H9 (cell line): ENCODE measurements at regions not wholly inside any gene's neighbourhood (a gene's known extent, or its start where the extent isn't known, plus 50 kb on each side); places are given as distances from the start of the nearest gene placed in this dataset.

Experiments
- DNase-seq: peaks from one replicate; pipeline ENCODE4 v3.0.0-alpha.2; 2017
- H2AFZ ChIP-seq: one replicate; pipeline ENCODE4 v1.6.1; 2013; ENCODE audit warnings: mild to moderate bottlenecking, low read length, control low read depth, moderate library complexity
- H2AK5ac ChIP-seq: 2 replicates; pipeline ENCODE4 v1.6.1; 2013; ENCODE audit warnings: low read length, control low read depth, mixed read lengths; ENCODE audit not compliant: insufficient read length
- H2BK120ac ChIP-seq: one replicate; pipeline ENCODE4 v1.6.1; 2013; ENCODE audit warnings: low read depth, mild to moderate bottlenecking, low read length, control low read depth, inconsistent platforms; ENCODE audit not compliant: poor library complexity, severe bottlenecking
- H2BK12ac ChIP-seq: 2 replicates; pipeline ENCODE4 v1.6.1; 2013; ENCODE audit warnings: low read length, control low read depth, mixed read lengths, low read depth; ENCODE audit not compliant: insufficient read length
- H2BK15ac ChIP-seq: 2 replicates; pipeline ENCODE4 v1.6.1; 2013; ENCODE audit warnings: low read depth, low read length, control low read depth
- H2BK20ac ChIP-seq: one replicate; pipeline ENCODE4 v1.6.1; 2013; ENCODE audit warnings: low read depth, mild to moderate bottlenecking, low read length, control low read depth, inconsistent platforms; ENCODE audit not compliant: poor library complexity, severe bottlenecking
- H2BK5ac ChIP-seq: 2 replicates; pipeline ENCODE4 v1.6.1; 2013; ENCODE audit warnings: low read length, control low read depth, mixed read lengths; ENCODE audit not compliant: insufficient read length
- H3K14ac ChIP-seq: 2 replicates; pipeline ENCODE4 v1.6.1; 2013; ENCODE audit warnings: low read length, control low read depth; ENCODE audit not compliant: insufficient read depth
- H3K18ac ChIP-seq: 2 replicates; pipeline ENCODE4 v1.6.1; 2013; ENCODE audit warnings: low read depth, mild to moderate bottlenecking, mixed read lengths, low read length, control low read depth; ENCODE audit not compliant: insufficient read length
- H3K23ac ChIP-seq: 2 replicates; pipeline ENCODE4 v1.6.1; 2013; ENCODE audit warnings: low read length, control low read depth, mixed read lengths, low read depth; ENCODE audit not compliant: insufficient read length
- H3K23me2 ChIP-seq: 2 replicates; pipeline ENCODE4 v1.6.1; 2013; ENCODE audit warnings: low read depth, mild to moderate bottlenecking, mixed read lengths, low read length, control low read depth; ENCODE audit not compliant: insufficient read length, poor library complexity, severe bottlenecking
- H3K27ac ChIP-seq: 2 replicates; pipeline ENCODE4 v1.5.1; 2013; ENCODE audit warnings: low read length, control low read depth, mixed read lengths, low read depth; ENCODE audit not compliant: insufficient read length
- H3K27me3 ChIP-seq: 2 replicates; pipeline ENCODE4 v1.6.1; 2013; ENCODE audit warnings: low read length, control low read depth, inconsistent platforms; ENCODE audit not compliant: insufficient read depth
- H3K4ac ChIP-seq: 2 replicates; pipeline ENCODE4 v1.6.1; 2013; ENCODE audit warnings: low read depth, mild to moderate bottlenecking, control low read depth, inconsistent platforms, low read length, moderate library complexity
- H3K4me1 ChIP-seq: 2 replicates; pipeline ENCODE4 v1.6.1; 2013; ENCODE audit warnings: low read length, control low read depth, inconsistent platforms; ENCODE audit not compliant: insufficient read depth
- H3K4me2 ChIP-seq: 2 replicates; pipeline ENCODE4 v1.6.1; 2013; ENCODE audit warnings: low read length, control low read depth, mixed read lengths; ENCODE audit not compliant: insufficient read length, insufficient read depth
- H3K56ac ChIP-seq: 2 replicates; pipeline ENCODE4 v1.6.1; 2013; ENCODE audit warnings: low read depth, mild to moderate bottlenecking, mixed read lengths, low read length, control low read depth; ENCODE audit not compliant: insufficient read length
- H3K79me1 ChIP-seq: 2 replicates; pipeline ENCODE4 v1.6.1; 2013; ENCODE audit warnings: low read depth, mild to moderate bottlenecking, moderate library complexity, low read length, control low read depth, inconsistent platforms; ENCODE audit not compliant: insufficient read depth, poor library complexity, severe bottlenecking
- H3K79me2 ChIP-seq: 2 replicates; pipeline ENCODE4 v1.6.1; 2013; ENCODE audit warnings: low read length, control low read depth, inconsistent platforms; ENCODE audit not compliant: insufficient read depth
- H3K9ac ChIP-seq: 2 replicates; pipeline ENCODE4 v1.6.1; 2013; ENCODE audit warnings: low read length, control low read depth, mixed read lengths; ENCODE audit not compliant: insufficient read length; ENCODE audit errors: extremely low read depth
- H3K9me3 ChIP-seq: one replicate; pipeline ENCODE4 v1.6.1; 2013; ENCODE audit warnings: low read depth, low read length, inconsistent platforms; ENCODE audit not compliant: control insufficient read depth
- H3T11ph ChIP-seq: one replicate; pipeline ENCODE4 v1.6.1; 2013; ENCODE audit warnings: mild to moderate bottlenecking, low read length, control low read depth, inconsistent platforms
- H4K20me1 ChIP-seq: one replicate; pipeline ENCODE4 v1.6.1; 2013; ENCODE audit not compliant: control insufficient read depth, insufficient read length, insufficient read depth
- H4K5ac ChIP-seq: 2 replicates; pipeline ENCODE4 v1.6.1; 2013; ENCODE audit warnings: low read depth, mild to moderate bottlenecking, mixed read lengths, low read length, control low read depth; ENCODE audit not compliant: insufficient read length
- H4K8ac ChIP-seq: replicated peaks from 2 replicates; pipeline ENCODE4 v1.6.1; 2013; ENCODE audit warnings: low read length, control low read depth, mixed read lengths, low read depth; ENCODE audit not compliant: insufficient read length
- H4K91ac ChIP-seq: 2 replicates; pipeline ENCODE4 v1.6.1; 2013; ENCODE audit warnings: low read depth, mild to moderate bottlenecking, moderate library complexity, mixed read lengths, low read length, control low read depth; ENCODE audit not compliant: insufficient read length
- H3K27ac Mint-ChIP-seq, 3 experiments: 2 replicates in 2 of 3; 3 replicates in 1 of 3; pipeline ENCODE4 v1.8.0; 2020 to 2021; ENCODE audit warnings: mixed read lengths in 3 of 3, mild to moderate bottlenecking in 1 of 3, moderate library complexity in 1 of 3
- H3K27me3 Mint-ChIP-seq: 2 replicates; pipeline ENCODE4 v1.8.0; 2021; ENCODE audit warnings: low read depth, mild to moderate bottlenecking, moderate library complexity, mixed read lengths
- H3K36me3 Mint-ChIP-seq, 3 experiments: 2 replicates in 2 of 3; 3 replicates in 1 of 3; pipeline ENCODE4 v1.8.0; 2020 to 2021; ENCODE audit warnings: low read depth in 3 of 3, mixed read lengths in 3 of 3; ENCODE audit not compliant: insufficient read depth in 1 of 3
- H3K4me1 Mint-ChIP-seq, 2 experiments: 2 replicates each; pipeline ENCODE4 v1.8.0; 2020; ENCODE audit warnings: mixed read lengths in 2 of 2
- H3K4me3 Mint-ChIP-seq, 2 experiments: 2 replicates in 1 of 2; 3 replicates in 1 of 2; pipeline ENCODE4 v1.8.0; 2020 to 2021; ENCODE audit warnings: mild to moderate bottlenecking in 2 of 2, mixed read lengths in 2 of 2, moderate library complexity in 1 of 2
- H3K9me3 Mint-ChIP-seq, 2 experiments: 2 replicates in 1 of 2; 3 replicates in 1 of 2; pipeline ENCODE4 v1.8.0; 2020; ENCODE audit warnings: mild to moderate bottlenecking in 2 of 2, mixed read lengths in 2 of 2, moderate library complexity in 1 of 2
- CTCF ChIP-seq: fragments of 200-600 bp; sonication (generic); conservative IDR thresholded peaks from 3 replicates; pipeline ENCODE4 v1.8.0; 2021; ENCODE audit warnings: antibody characterized with exemption, mild to moderate bottlenecking
- WGBS: extraction: QIAGEN DNeasy Blood & Tissue Kit; methylation state at CpG from one replicate; pipeline ENCODE4 v1.1.7; 2013; ENCODE audit warnings: missing lambda C conversion rate, low lambda C conversion rate, mixed read lengths; ENCODE audit not compliant: insufficient read length; ENCODE audit errors: extremely low coverage; 5-methylcytosine and 5-hydroxymethylcytosine counted together

- H3K79me2 ChIP-seq, result no peaks in the 10 kb centered on the region
- H2AFZ ChIP-seq, result no peak overlapping the region
- no peak overlapping the region for H2BK5ac ChIP-seq
- no peak overlapping the region for H3K9ac ChIP-seq
- H3K27ac Mint-ChIP-seq, result peak overlapping the region in 1 of 3 experiments; percentile 24; a peak in 1 of 7 replicates
- no peaks in the 10 kb centered on the region for H3K27me3 Mint-ChIP-seq
- no peak overlapping the region for H3K4ac ChIP-seq
- H3K14ac ChIP-seq, result no peak overlapping the region
- no CpG with 5 or more reads among the region's 4 CpGs for WGBS
- H3K23ac ChIP-seq, result no peak overlapping the region
- no peak overlapping the region for H4K5ac ChIP-seq
- H3K23me2 ChIP-seq, result no peaks in the 10 kb centered on the region
- no peak overlapping the region for H2AK5ac ChIP-seq
- no peaks in the 10 kb centered on the region for H3K4me1 ChIP-seq
- H3K4me3 Mint-ChIP-seq, result no peak overlapping the region
- no peak overlapping the region for H3K4me2 ChIP-seq
- H3K18ac ChIP-seq, result no peak overlapping the region
- no peak overlapping the region for H3T11ph ChIP-seq
- H2BK12ac ChIP-seq, result no peak overlapping the region
- H3K27me3 ChIP-seq, result no peaks in the 10 kb centered on the region
- H3K36me3 Mint-ChIP-seq, result no peaks in the 10 kb centered on the region
- peaks cover 3 to 7% of the 10 kb centered on the region in 2 experiments; a peak in 2 of 4 replicates for H3K4me1 Mint-ChIP-seq
- H3K9me3 Mint-ChIP-seq, result no peaks in the 10 kb centered on the region
- no peak overlapping the region for H4K8ac ChIP-seq
- H3K79me1 ChIP-seq, result no peaks in the 10 kb centered on the region
- no peak overlapping the region for H2BK120ac ChIP-seq
- no peak overlapping the region for H2BK20ac ChIP-seq
- H2BK15ac ChIP-seq, result no peak overlapping the region
- no peak for TF ChIP-seq CTCF
- no peaks in the 10 kb centered on the region for H4K20me1 ChIP-seq
- no peak overlapping the region for H3K56ac ChIP-seq
- H3K27ac ChIP-seq, result no peak overlapping the region
- no peak for DNase-seq
- no peaks in the 10 kb centered on the region for H3K9me3 ChIP-seq
- H4K91ac ChIP-seq, result no peak overlapping the region
Observed at GRCh38 chr14:82796086-82796485, 1262.4 kb upstream of the SEL1L start.
